H1 (cell line): ENCODE measurements at regions not wholly inside any gene's neighbourhood (a gene's known extent, or its start where the extent isn't known, plus 50 kb on each side); places are given as distances from the start of the nearest gene placed in this dataset.

Experiments
- CTCF ChIA-PET: fragments of 300-600 bp; sonication (Branson Sonifier 250); formaldehyde crosslinking; loops from one replicate; lab custom pipeline; 2021; ENCODE audit not compliant: partially characterized antibody; lab: Charles Lee
- POLR2A ChIA-PET: fragments of 300-600 bp; sonication (Branson Sonifier 250); formaldehyde crosslinking; loops from one replicate; lab custom pipeline; 2021; ENCODE audit warnings: inconsistent platforms; ENCODE audit not compliant: partially characterized antibody; lab: Charles Lee
- DNase-seq, 2 experiments: peaks; one replicate each; pipeline versions ENCODE4 v3.0.0 to v3.0.0-alpha.2; 2010 to 2022; ENCODE audit warnings: low spot score in 2 of 2, low read depth in 1 of 2, mixed read lengths in 1 of 2
- FAIRE-seq: peaks from 2 replicates; lab custom pipeline; 2011; peaks lifted over from hg19 to GRCh38; lab: Jason Lieb, UNC
- H2AFZ ChIP-seq: 2 replicates; pipeline ENCODE4 v1.8.1; 2012; ENCODE audit warnings: low read length, inconsistent platforms
- H2AK5ac ChIP-seq: 2 replicates; pipeline ENCODE4 v1.6.1; 2013; ENCODE audit warnings: low read depth, low read length
- H2BK120ac ChIP-seq: replicated peaks from 2 replicates; pipeline ENCODE3; 2013; ENCODE audit warnings: low read depth, low read length, inconsistent platforms
- H2BK12ac ChIP-seq: 2 replicates; pipeline ENCODE4 v1.6.1; 2013; ENCODE audit warnings: low read depth, low read length
- H2BK15ac ChIP-seq: 2 replicates; pipeline ENCODE4 v1.6.1; 2013; ENCODE audit warnings: low read length
- H2BK20ac ChIP-seq: 2 replicates; pipeline ENCODE4 v1.6.1; 2013; ENCODE audit warnings: low read length
- H2BK5ac ChIP-seq: 2 replicates; pipeline ENCODE4 v1.6.1; 2013; ENCODE audit warnings: low read depth, low read length
- H3K14ac ChIP-seq: 2 replicates; pipeline ENCODE4 v1.6.1; 2013; ENCODE audit warnings: inconsistent platforms; ENCODE audit not compliant: insufficient read length
- H3K18ac ChIP-seq: 2 replicates; pipeline ENCODE4 v1.6.1; 2013; ENCODE audit warnings: low read length; ENCODE audit errors: extremely low read depth
- H3K23ac ChIP-seq: 2 replicates; pipeline ENCODE4 v1.6.1; 2013; ENCODE audit warnings: inconsistent platforms; ENCODE audit not compliant: insufficient read length
- H3K23me2 ChIP-seq: 2 replicates; pipeline ENCODE4 v1.6.1; 2013; ENCODE audit warnings: low read depth, low read length
- H3K27ac ChIP-seq: 2 replicates; pipeline ENCODE4 v1.6.1; 2011; ENCODE audit warnings: low read depth, low read length, inconsistent platforms
- H3K27me3 ChIP-seq, 4 experiments: replicated peaks in 1 of 4; 1 replicate in 1 of 4; 2 replicates in 3 of 4; pipeline versions ENCODE4 v1.6.1 to v1.8.1; 2011 to 2013; ENCODE audit warnings: low read length in 3 of 4, mild to moderate bottlenecking in 3 of 4, inconsistent platforms in 2 of 4, mixed read lengths in 2 of 4, moderate library complexity in 1 of 4; ENCODE audit not compliant: control insufficient read depth in 3 of 4, insufficient read depth in 3 of 4; ENCODE audit errors: extremely low read depth in 1 of 4
- H3K36me3 ChIP-seq, 4 experiments: 2 replicates each; pipeline versions ENCODE4 v1.6.1 to v1.8.1; 2011 to 2013; ENCODE audit warnings: mild to moderate bottlenecking in 4 of 4, low read length in 3 of 4, moderate library complexity in 2 of 4, control low read depth in 1 of 4, inconsistent platforms in 1 of 4; ENCODE audit not compliant: insufficient read depth in 4 of 4, control insufficient read depth in 2 of 4
- H3K4ac ChIP-seq: replicated peaks from 2 replicates; pipeline ENCODE3; 2013; ENCODE audit warnings: low read length, low read depth, mixed read lengths, inconsistent platforms; ENCODE audit not compliant: insufficient read length
- H3K4me1 ChIP-seq, 4 experiments: replicated peaks in 1 of 4; 1 replicate in 1 of 4; 2 replicates in 3 of 4; pipeline versions ENCODE4 v1.6.1 to v1.8.1; 2011 to 2013; ENCODE audit warnings: low read length in 3 of 4, inconsistent platforms in 2 of 4, mixed read lengths in 1 of 4; ENCODE audit not compliant: insufficient read depth in 4 of 4, control insufficient read depth in 3 of 4
- H3K4me2 ChIP-seq, 2 experiments: 2 replicates each; pipeline versions ENCODE4 v1.6.1 to v1.8.1; 2011 to 2013; ENCODE audit warnings: low read depth in 2 of 2, low read length in 2 of 2, control low read depth in 1 of 2, inconsistent platforms in 1 of 2, mild to moderate bottlenecking in 1 of 2; ENCODE audit not compliant: insufficient read depth in 1 of 2
- H3K4me3 ChIP-seq, 4 experiments: fragments of 200-600, 300-600 bp in 1 of 4; sonication (generic), shearing (Covaris generic), sonication (Bioruptor Twin) in 1 of 4; 2 replicates each; pipeline versions ENCODE4 v1.5.1 to v1.8.1; 2011 to 2016; ENCODE audit warnings: low read length in 4 of 4, low read depth in 3 of 4, control low read depth in 2 of 4, inconsistent platforms in 2 of 4, mild to moderate bottlenecking in 2 of 4, mixed read lengths in 1 of 4, moderate library complexity in 1 of 4; ENCODE audit not compliant: insufficient read depth in 2 of 4; ENCODE audit errors: extremely low read depth in 1 of 4
- H3K56ac ChIP-seq: replicated peaks from 2 replicates; pipeline ENCODE3; 2013; ENCODE audit warnings: low read depth, mild to moderate bottlenecking, mixed read lengths, low read length, inconsistent platforms; ENCODE audit not compliant: insufficient read length
- H3K79me1 ChIP-seq: 2 replicates; pipeline ENCODE4 v1.6.1; 2013; ENCODE audit warnings: low read depth, low read length, control low read depth
- H3K79me2 ChIP-seq, 2 experiments: 2 replicates each; pipeline versions ENCODE4 v1.6.1 to v1.8.1; 2012 to 2013; ENCODE audit warnings: low read length in 2 of 2, mild to moderate bottlenecking in 2 of 2, inconsistent platforms in 1 of 2; ENCODE audit not compliant: insufficient read depth in 2 of 2, control insufficient read depth in 1 of 2
- H3K9ac ChIP-seq, 4 experiments: replicated peaks in 1 of 4; 1 replicate in 1 of 4; 2 replicates in 3 of 4; pipeline versions ENCODE4 v1.6.1 to v1.8.1; 2011 to 2013; ENCODE audit warnings: low read depth in 3 of 4, low read length in 3 of 4, control low read depth in 2 of 4, mild to moderate bottlenecking in 2 of 4, moderate library complexity in 2 of 4, inconsistent platforms in 1 of 4; ENCODE audit errors: extremely low read depth in 1 of 4
- H3K9me3 ChIP-seq, 2 experiments: 2 replicates each; pipeline versions ENCODE4 v1.6.1 to v1.8.1; 2012 to 2013; ENCODE audit warnings: mild to moderate bottlenecking in 2 of 2, moderate library complexity in 2 of 2, control low read depth in 1 of 2, inconsistent platforms in 1 of 2, low read depth in 1 of 2, low read length in 1 of 2, mixed read lengths in 1 of 2; ENCODE audit not compliant: insufficient read depth in 2 of 2
- H4K20me1 ChIP-seq, 2 experiments: replicated peaks in 1 of 2; 2 replicates each; pipeline versions ENCODE3 to v1.8.1; 2011 to 2013; ENCODE audit warnings: inconsistent platforms in 2 of 2, low read length in 2 of 2, mild to moderate bottlenecking in 1 of 2; ENCODE audit not compliant: insufficient read depth in 2 of 2, control insufficient read depth in 1 of 2
- H4K5ac ChIP-seq: 2 replicates; pipeline ENCODE4 v1.6.1; 2013; ENCODE audit warnings: low read length, low read depth, mixed read lengths, inconsistent platforms; ENCODE audit not compliant: insufficient read length
- H4K8ac ChIP-seq: 2 replicates; pipeline ENCODE4 v1.8.0; 2013; ENCODE audit warnings: mild to moderate bottlenecking, moderate library complexity, low read length, inconsistent platforms; ENCODE audit not compliant: insufficient read depth; ENCODE audit errors: extremely low read depth
- H4K91ac ChIP-seq: replicated peaks from 2 replicates; pipeline ENCODE3; 2013; ENCODE audit warnings: low read length, mixed read lengths, inconsistent platforms; ENCODE audit not compliant: insufficient read length
- CBX5 ChIP-seq: fragments of 300-800, 300-1000 bp; sonication (generic); IDR thresholded peaks from 2 replicates; pipeline ENCODE4 v1.7.1; 2016; ENCODE audit warnings: antibody characterized with exemption, low read length, low read depth
- CEBPB ChIP-seq: IDR thresholded peaks from 2 replicates; pipeline ENCODE4 v1.6.1; 2012; ENCODE audit warnings: low read depth, low read length
- CHD2 ChIP-seq: IDR thresholded peaks from 2 replicates; pipeline ENCODE4 v1.6.1; 2012; ENCODE audit warnings: low read length, improper control_type of control experiment
- HDAC2 ChIP-seq, 2 experiments: fragments of 300-600 bp in 1 of 2; sonication (generic) in 1 of 2; IDR thresholded peaks; 2 replicates each; pipeline ENCODE4 v1.6.1; 2011 to 2012; ENCODE audit warnings: low read depth in 2 of 2, low read length in 2 of 2, mild to moderate bottlenecking in 2 of 2, moderate library complexity in 2 of 2, borderline replicate concordance in 1 of 2, inconsistent platforms in 1 of 2
- SRF ChIP-seq: IDR thresholded peaks from 2 replicates; pipeline ENCODE4 v1.6.1; 2011; ENCODE audit warnings: mild to moderate bottlenecking, low read depth, low read length, moderate library complexity
- WGBS, 2 experiments: shearing (Covaris generic) in 1 of 2; methylation state at CpG; one replicate each; pipeline versions ENCODE4 v1.1.6 to v1.1.7; 2013 to 2015; ENCODE audit warnings: low lambda C conversion rate in 2 of 2, mixed read lengths in 2 of 2, inconsistent platforms in 1 of 2, low coverage in 1 of 2, missing lambda C conversion rate in 1 of 2; ENCODE audit not compliant: insufficient replicate concordance in 2 of 2, insufficient coverage in 1 of 2, insufficient read length in 1 of 2; ENCODE audit errors: extremely low coverage in 1 of 2, missing lambda C conversion rate in 1 of 2; 5-methylcytosine and 5-hydroxymethylcytosine counted together

DNA sequence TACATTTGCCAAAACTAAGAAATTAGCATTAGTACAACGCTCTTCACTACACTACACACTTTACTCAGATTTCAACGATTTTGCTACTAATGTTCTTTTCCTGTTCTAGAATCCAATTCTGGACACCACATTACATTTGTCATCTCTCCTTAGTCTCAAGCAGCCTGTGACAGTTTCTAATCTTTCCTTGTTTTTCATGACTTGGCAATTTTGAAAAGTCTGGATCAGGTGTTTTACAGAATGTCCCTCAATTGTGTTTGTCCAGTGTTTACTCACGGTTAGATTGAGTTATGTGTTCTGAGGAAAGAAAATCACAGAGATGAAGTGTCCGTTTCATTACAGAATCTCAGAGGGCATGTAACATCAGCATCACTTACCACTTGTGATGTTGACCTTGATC is 372.6 kb downstream of the TFAP2A start:
- no peak overlapping the region for H4K91ac ChIP-seq
- TF ChIP-seq CEBPB (no peak), SRF (no peak), CBX5 (no peak), CHD2 (no peak), HDAC2 (IDR thresholded peaks at IDR 0.05; ENCODE audit: borderline replicate concordance in 1 of 2, low read depth in 2 of 2, low read length in 2 of 2) (no peak)
- H3K23ac ChIP-seq, result no peak overlapping the region
- no peak overlapping the region for H3K4me3 ChIP-seq
- H3K9ac ChIP-seq, result no peak overlapping the region
- no peak for DNase-seq
- no peak overlapping the region for H2BK12ac ChIP-seq
- no peak overlapping the region for H2BK5ac ChIP-seq
- no peaks in the 10 kb centered on the region for H3K36me3 ChIP-seq
- no peak overlapping the region for H4K8ac ChIP-seq
- H2AFZ ChIP-seq, result no peak overlapping the region
- no peaks in the 10 kb centered on the region for H3K4me1 ChIP-seq
- no peak overlapping the region for H3K4ac ChIP-seq
- no peaks in the 10 kb centered on the region for H3K79me2 ChIP-seq
- H3K14ac ChIP-seq, result no peak overlapping the region
- 78% methylated on average over 4 of the region's 4 CpGs; no CpG with 5 or more reads in 1 of the 2 experiments for WGBS, 2 experiments
- no peak overlapping the region for H4K5ac ChIP-seq
- peaks cover 0 to 4% of the 10 kb centered on the region in 2 experiments; a peak in 1 of 4 replicates for H3K9me3 ChIP-seq
- no peaks in the 10 kb centered on the region for H3K79me1 ChIP-seq
- no peak for FAIRE-seq
- H3K18ac ChIP-seq, result no peak overlapping the region
- H3K4me2 ChIP-seq, result no peak overlapping the region
- no peak overlapping the region for H2BK120ac ChIP-seq
- no peak overlapping the region for H2BK15ac ChIP-seq
- H3K23me2 ChIP-seq, result no peaks in the 10 kb centered on the region
- H3K27ac ChIP-seq, result no peak overlapping the region
- no peak overlapping the region for H3K56ac ChIP-seq
- ChIA-PET CTCF (interaction anchor here (0.6 to 1.5 kb wide), 3 partner anchors 12 to 98 kb away, joined by 4 to 6 read pairs (median 4); no protein-coding TSS in a partner anchor), POLR2A (no interaction called here)
- no peaks in the 10 kb centered on the region for H4K20me1 ChIP-seq
- no peaks in the 10 kb centered on the region for H3K27me3 ChIP-seq
- no peak overlapping the region for H2BK20ac ChIP-seq
- no peak overlapping the region for H2AK5ac ChIP-seq
